ENCODE measurements at regions not wholly inside any gene's neighbourhood (a gene's known extent, or its start where the extent isn't known, plus 50 kb on each side); places are given as distances from the start of the nearest gene placed in this dataset.

GRCh38 chr5:5602554-5602953, 180.1 kb downstream of the ICE1 start:
- in situ Hi-C loops (cut with HindIII; ENCODE audit: low pct_ligation_motif_present, low pct_unique_long_range_greater_than_20kb, low sequenced_read_pairs): no loop called here
- no peak for DNase-seq

GRCh38 chr5:5598547-5599113, 176.2 kb downstream of the ICE1 start:
- DNase-seq: no peak
- in situ Hi-C loops (cut with HindIII; ENCODE audit: low pct_ligation_motif_present, low pct_unique_long_range_greater_than_20kb, low sequenced_read_pairs): no loop called here

GRCh38 chr5:5593391-5593790, 170.9 kb downstream of the ICE1 start:
- in situ Hi-C loops (cut with HindIII; ENCODE audit: low pct_ligation_motif_present, low pct_unique_long_range_greater_than_20kb, low sequenced_read_pairs): no loop called here
- DNase-seq: no peak

GRCh38 chr5:5592541-5592940, 170.1 kb downstream of the ICE1 start:
- in situ Hi-C loops (cut with HindIII; ENCODE audit: low pct_ligation_motif_present, low pct_unique_long_range_greater_than_20kb, low sequenced_read_pairs): no loop called here
- no peak for DNase-seq

GRCh38 chr5:5591567-5591966, 169.1 kb downstream of the ICE1 start:
- DNase-seq: no peak
- in situ Hi-C loops (cut with HindIII; ENCODE audit: low pct_ligation_motif_present, low pct_unique_long_range_greater_than_20kb, low sequenced_read_pairs): no loop called here

- in situ Hi-C loops (cut with HindIII; ENCODE audit: low pct_ligation_motif_present, low pct_unique_long_range_greater_than_20kb, low sequenced_read_pairs): no loop called here
- no peak for DNase-seq
These were observed 167.4 kb downstream of the ICE1 start for GRCh38 chr5:5589857-5590256.

GRCh38 chr5:5588887-5589826, 166.7 kb downstream of the ICE1 start:
- in situ Hi-C loops (cut with HindIII; ENCODE audit: low pct_ligation_motif_present, low pct_unique_long_range_greater_than_20kb, low sequenced_read_pairs): no loop called here
- no peak for DNase-seq

- no peak for DNase-seq
- in situ Hi-C loops (cut with HindIII; ENCODE audit: low pct_ligation_motif_present, low pct_unique_long_range_greater_than_20kb, low sequenced_read_pairs): no loop called here
These were observed 165.9 kb downstream of the ICE1 start for GRCh38 chr5:5588386-5588785.

- DNase-seq: no peak
- in situ Hi-C loops (cut with HindIII; ENCODE audit: low pct_ligation_motif_present, low pct_unique_long_range_greater_than_20kb, low sequenced_read_pairs): no loop called here
These were observed 165.0 kb downstream of the ICE1 start for GRCh38 chr5:5587474-5587873.

GRCh38 chr5:5586721-5587120, 164.2 kb downstream of the ICE1 start:
- no peak for DNase-seq
- in situ Hi-C loops (cut with HindIII; ENCODE audit: low pct_ligation_motif_present, low pct_unique_long_range_greater_than_20kb, low sequenced_read_pairs): no loop called here

- no peak for DNase-seq
These were observed 163.4 kb downstream of the ICE1 start for GRCh38 chr5:5585751-5586341.

GRCh38 chr5:5584751-5585150, 162.3 kb downstream of the ICE1 start:
- DNase-seq: no peak
- in situ Hi-C loops (cut with HindIII; ENCODE audit: low pct_ligation_motif_present, low pct_unique_long_range_greater_than_20kb, low sequenced_read_pairs): no loop called here

More at GRCh38 chr5:5585751-5586341, 163.4 kb downstream of the ICE1 start:
- in situ Hi-C loops (cut with HindIII; ENCODE audit: low pct_ligation_motif_present, low pct_unique_long_range_greater_than_20kb, low sequenced_read_pairs): no loop called here

- DNase-seq: no peak
- in situ Hi-C loops (cut with HindIII; ENCODE audit: low pct_ligation_motif_present, low pct_unique_long_range_greater_than_20kb, low sequenced_read_pairs): no loop called here
These were observed 161.8 kb downstream of the ICE1 start for GRCh38 chr5:5584236-5584745.

- no peak for DNase-seq
- in situ Hi-C loops (cut with HindIII; ENCODE audit: low pct_ligation_motif_present, low pct_unique_long_range_greater_than_20kb, low sequenced_read_pairs): no loop called here
These were observed 161.4 kb downstream of the ICE1 start for GRCh38 chr5:5583832-5584231.

- in situ Hi-C loops (cut with HindIII; ENCODE audit: low pct_ligation_motif_present, low pct_unique_long_range_greater_than_20kb, low sequenced_read_pairs): no loop called here
- DNase-seq: no peak
These were observed 160.7 kb downstream of the ICE1 start for GRCh38 chr5:5583023-5583765.

- DNase-seq: no peak
- in situ Hi-C loops (cut with HindIII; ENCODE audit: low pct_ligation_motif_present, low pct_unique_long_range_greater_than_20kb, low sequenced_read_pairs): no loop called here
These were observed 158.6 kb downstream of the ICE1 start for GRCh38 chr5:5581080-5581479.

GRCh38 chr5:5576744-5577143, 154.3 kb downstream of the ICE1 start:
- in situ Hi-C loops (cut with HindIII; ENCODE audit: low pct_ligation_motif_present, low pct_unique_long_range_greater_than_20kb, low sequenced_read_pairs): no loop called here
- DNase-seq: no peak

- no peak for DNase-seq
- in situ Hi-C loops (cut with HindIII; ENCODE audit: low pct_ligation_motif_present, low pct_unique_long_range_greater_than_20kb, low sequenced_read_pairs): no loop called here
These were observed 153.0 kb downstream of the ICE1 start for GRCh38 chr5:5575461-5575860.
